NCI-H1092 (cell line): ENCODE measurements at regions not wholly inside any gene's neighbourhood (a gene's known extent, or its start where the extent isn't known, plus 50 kb on each side); places are given as distances from the start of the nearest gene placed in this dataset.
"Not testable (repeated sequence)": the region's sequence is repeated elsewhere in the genome, so short reads cannot be mapped to it uniquely, and the experiment has no call there.

Experiments
- DNase-seq: peaks from one replicate; lab custom pipeline; 2025; lab: John Stamatoyannopoulos, UW

- no peak for DNase-seq
Measured at GRCh38 chr5:38607396-38607795, 51.0 kb upstream of the LIFR start.

- DNase-seq, result no peak
Measured at GRCh38 chr5:38607930-38608564, 51.6 kb upstream of the LIFR start.

- no peak for DNase-seq
Measured at GRCh38 chr5:38608874-38609273, 52.4 kb upstream of the LIFR start.

- no peak for DNase-seq
Measured at GRCh38 chr5:38612851-38613250, 56.4 kb upstream of the LIFR start.

- no peak for DNase-seq
Measured at GRCh38 chr5:38613490-38613889, 57.0 kb upstream of the LIFR start.

GRCh38 chr5:38613992-38614836 lies 57.8 kb upstream of the LIFR start:
- DNase-seq, result no peak

- no peak for DNase-seq
Measured at GRCh38 chr5:38615042-38615441, 58.6 kb upstream of the LIFR start.

- DNase-seq, result no peak
Measured at GRCh38 chr5:38615981-38616451, 59.6 kb upstream of the LIFR start.

GRCh38 chr5:38618154-38618553 lies 61.7 kb upstream of the LIFR start:
- DNase-seq, result no peak

- no peak for DNase-seq
Measured at GRCh38 chr5:38621331-38621730, 64.9 kb upstream of the LIFR start.

GRCh38 chr5:38621840-38622437 lies 65.5 kb upstream of the LIFR start:
- no peak for DNase-seq

GRCh38 chr5:38622723-38623129 lies 66.3 kb upstream of the LIFR start:
- no peak for DNase-seq

- DNase-seq, result not testable (repeated sequence)
Measured at GRCh38 chr5:38624541-38624940, 68.1 kb upstream of the LIFR start.

- DNase-seq, result not testable (repeated sequence)
Measured at GRCh38 chr5:38631376-38631775, 74.9 kb upstream of the LIFR start.

- DNase-seq, result no peak
Measured at GRCh38 chr5:38634568-38635369, 78.3 kb upstream of the LIFR start.

- DNase-seq, result no peak
Measured at GRCh38 chr5:38636626-38637025, 80.2 kb upstream of the LIFR start.

- no peak for DNase-seq
Measured at GRCh38 chr5:38638656-38639055, 82.2 kb upstream of the LIFR start.

GRCh38 chr5:38639377-38640358 lies 83.2 kb upstream of the LIFR start:
- DNase-seq, result no peak

- DNase-seq, result no peak
Measured at GRCh38 chr5:38641003-38641402, 84.6 kb upstream of the LIFR start.

- DNase-seq, result no peak
Measured at GRCh38 chr5:38642189-38642911, 85.9 kb upstream of the LIFR start.
